B cell (primary cell): ENCODE measurements at regions not wholly inside any gene's neighbourhood (a gene's known extent, or its start where the extent isn't known, plus 50 kb on each side); places are given as distances from the start of the nearest gene placed in this dataset.
A peak's percentile ranks its signal among the peaks of the same experiment; 100 is the strongest.
"Not testable (repeated sequence)": the region's sequence is repeated elsewhere in the genome, so short reads cannot be mapped to it uniquely, and the experiment has no call there.

Source experiments
- ATAC-seq: fragments of 200-7000 bp; cut with Tn5 transposase; one replicate; pipeline ENCODE4 v1.10.0; 2021; ENCODE audit warnings: low read depth, mild to moderate bottlenecking, moderate number of reproducible peaks, moderate library complexity
- CTCF ChIA-PET: fragments of 350-600 bp; sonication (Branson Sonifier 250); formaldehyde crosslinking; loops from one replicate; lab custom pipeline; 2021; ENCODE audit warnings: antibody characterized with exemption, inconsistent platforms; lab: Charles Lee
- POLR2A ChIA-PET: fragments of 350-600 bp; sonication (Branson Sonifier 250); formaldehyde crosslinking; loops from one replicate; lab custom pipeline; 2021; ENCODE audit warnings: antibody characterized with exemption; lab: Charles Lee
- DNase-seq: peaks from one replicate; pipeline ENCODE4 v3.0.0; 2013
- H2AFZ ChIP-seq: 2 replicates; pipeline ENCODE4 v1.6.1; 2012; ENCODE audit warnings: mild to moderate bottlenecking, low read depth, low read length; ENCODE audit not compliant: insufficient read depth, poor library complexity, severe bottlenecking
- H3K27ac ChIP-seq, 2 donors: 1 replicate in 1 of 2; 2 replicates in 1 of 2; pipeline ENCODE4 v1.5.1; 2012 to 2013; ENCODE audit warnings: low read length in 2 of 2, mild to moderate bottlenecking in 2 of 2, moderate library complexity in 1 of 2
- H3K27me3 ChIP-seq, 4 experiments: fragments of 200-600 bp in 1 of 4; sonication (generic) in 1 of 4; replicated peaks in 1 of 4; 1 replicate in 2 of 4; 2 replicates in 2 of 4; pipeline versions ENCODE4 v1.6.1 to v1.7.0; 2013 to 2016; ENCODE audit warnings: low read length in 3 of 4, mild to moderate bottlenecking in 2 of 4, mixed read lengths in 1 of 4, moderate library complexity in 1 of 4; ENCODE audit not compliant: insufficient read depth in 4 of 4, control insufficient read depth in 3 of 4; ENCODE audit errors: control extremely low read depth in 1 of 4
- H3K36me3 ChIP-seq, 2 experiments: replicated peaks in 1 of 2; 1 replicate in 1 of 2; 2 replicates in 1 of 2; pipeline versions ENCODE4 v1.6.1 to v1.7.1; 2013; ENCODE audit warnings: low read length in 1 of 2; ENCODE audit not compliant: insufficient read depth in 2 of 2, control insufficient read depth in 1 of 2; ENCODE audit errors: control extremely low read depth in 1 of 2, extremely low read depth in 1 of 2
- H3K4me1 ChIP-seq, 2 donors: fragments of 200-600 bp in 1 of 2; sonication (generic) in 1 of 2; 1 replicate in 1 of 2; 2 replicates in 1 of 2; pipeline versions ENCODE4 v1.5.1 to v1.6.1; 2013 to 2017; ENCODE audit warnings: low read length in 2 of 2; ENCODE audit not compliant: control insufficient read depth in 2 of 2, insufficient read depth in 2 of 2
- H3K4me2 ChIP-seq: replicated peaks from 2 replicates; pipeline ENCODE3; 2012; ENCODE audit warnings: mild to moderate bottlenecking, low read depth, low read length; ENCODE audit not compliant: poor library complexity, severe bottlenecking
- H3K4me3 ChIP-seq, 5 experiments: fragments of 200-600 bp in 1 of 5; sonication (generic) in 1 of 5; 1 replicate in 3 of 5; 2 replicates in 2 of 5; pipeline versions ENCODE4 v1.5.1 to v1.7.0; 2011 to 2016; ENCODE audit warnings: low read length in 4 of 5, mild to moderate bottlenecking in 4 of 5, low read depth in 2 of 5, control low read depth in 1 of 5, moderate library complexity in 1 of 5; ENCODE audit not compliant: insufficient read depth in 1 of 5; ENCODE audit errors: control extremely low read depth in 1 of 5, extremely low read depth in 1 of 5
- H3K79me2 ChIP-seq: fragments of 200-600 bp; sonication (generic); one replicate; pipeline ENCODE4 v1.6.0; 2016; ENCODE audit warnings: low read length; ENCODE audit not compliant: control insufficient read depth, insufficient read depth
- H3K9ac ChIP-seq: fragments of 200-600 bp; sonication (generic); 2 replicates; pipeline ENCODE4 v1.6.1; 2017; ENCODE audit warnings: mild to moderate bottlenecking, low read length, moderate library complexity
- H3K9me3 ChIP-seq, 3 donors: one replicate each; pipeline versions ENCODE4 v1.6.1 to v1.7.1; 2013; ENCODE audit warnings: low read length in 2 of 3; ENCODE audit not compliant: control insufficient read depth in 2 of 3, insufficient read depth in 1 of 3; ENCODE audit errors: control extremely low read depth in 1 of 3
- H4K20me1 ChIP-seq: 2 replicates; pipeline ENCODE4 v1.6.0; 2012; ENCODE audit warnings: mild to moderate bottlenecking, low read length; ENCODE audit not compliant: insufficient read depth, control insufficient read depth, poor library complexity, severe bottlenecking
- H3K27ac Mint-ChIP-seq: one replicate; pipeline ENCODE4 v1.8.0; 2021; ENCODE audit warnings: mixed read lengths
- H3K27me3 Mint-ChIP-seq: one replicate; pipeline ENCODE4 v1.8.0; 2021; ENCODE audit warnings: mixed read lengths
- H3K4me1 Mint-ChIP-seq: one replicate; pipeline ENCODE4 v1.8.0; 2021; ENCODE audit warnings: mixed read lengths
- H3K4me3 Mint-ChIP-seq: one replicate; pipeline ENCODE4 v1.8.0; 2021; ENCODE audit warnings: mixed read lengths
- H3K9me3 Mint-ChIP-seq: one replicate; pipeline ENCODE4 v1.8.0; 2022; ENCODE audit warnings: mixed read lengths; ENCODE audit not compliant: insufficient read depth
- EZH2 ChIP-seq: IDR thresholded peaks from 2 replicates; pipeline ENCODE4 v1.6.1; 2012; ENCODE audit warnings: borderline replicate concordance, low read depth, mild to moderate bottlenecking, moderate library complexity, low read length; ENCODE audit not compliant: insufficient read depth, poor library complexity, severe bottlenecking
- WGBS: methylation state at CpG from one replicate; pipeline ENCODE4 v1.1.5; 2013; ENCODE audit warnings: missing lambda C conversion rate; ENCODE audit not compliant: insufficient coverage; 5-methylcytosine and 5-hydroxymethylcytosine counted together
- intact Hi-C: fragments of 100-400 bp; cut with micrococcal nuclease; formaldehyde crosslinking; loops from one replicate; pipeline ENCODE4 v1.10.0; 2022
- TF ChIP-seq, protein P1 (sequence below): fragments of 200-600 bp; IDR thresholded peaks from one replicate; pipeline ENCODE4 v1.8.0; 2022; ENCODE audit warnings: antibody characterized with exemption, mild to moderate bottlenecking

GRCh38 chr9:71604197-71605063 is 163.9 kb downstream of the CEMIP2 start:
- Histone ChIP-seq H2AFZ (no peak overlapping the region), H3K36me3 (no peaks in the 10 kb centered on the region), H3K4me2 (no peak overlapping the region), H3K27ac (no peak overlapping the region), H3K9ac (no peak overlapping the region), H3K27me3 (no peaks in the 10 kb centered on the region), H4K20me1 (no peaks in the 10 kb centered on the region), H3K4me3 (no peak overlapping the region), H3K4me1 (no peaks in the 10 kb centered on the region), H3K79me2 (no peaks in the 10 kb centered on the region), H3K9me3 (no peaks in the 10 kb centered on the region)
- CTCF ChIA-PET, result interaction anchor here (0.6 to 5.0 kb wide), 36 partner anchors 10 to 668 kb away, joined by 3 to 61 read pairs (median 4); partner anchors contain the start of gene CEMIP2
- ATAC-seq (peak; percentile 68), DNase-seq (peak; percentile 75)
- Mint-ChIP-seq H3K4me1 (no peaks in the 10 kb centered on the region), H3K27ac (no peak overlapping the region), H3K9me3 (no peaks in the 10 kb centered on the region), H3K4me3 (no peak overlapping the region), H3K27me3 (no peaks in the 10 kb centered on the region)
- TF ChIP-seq, protein P1, sequence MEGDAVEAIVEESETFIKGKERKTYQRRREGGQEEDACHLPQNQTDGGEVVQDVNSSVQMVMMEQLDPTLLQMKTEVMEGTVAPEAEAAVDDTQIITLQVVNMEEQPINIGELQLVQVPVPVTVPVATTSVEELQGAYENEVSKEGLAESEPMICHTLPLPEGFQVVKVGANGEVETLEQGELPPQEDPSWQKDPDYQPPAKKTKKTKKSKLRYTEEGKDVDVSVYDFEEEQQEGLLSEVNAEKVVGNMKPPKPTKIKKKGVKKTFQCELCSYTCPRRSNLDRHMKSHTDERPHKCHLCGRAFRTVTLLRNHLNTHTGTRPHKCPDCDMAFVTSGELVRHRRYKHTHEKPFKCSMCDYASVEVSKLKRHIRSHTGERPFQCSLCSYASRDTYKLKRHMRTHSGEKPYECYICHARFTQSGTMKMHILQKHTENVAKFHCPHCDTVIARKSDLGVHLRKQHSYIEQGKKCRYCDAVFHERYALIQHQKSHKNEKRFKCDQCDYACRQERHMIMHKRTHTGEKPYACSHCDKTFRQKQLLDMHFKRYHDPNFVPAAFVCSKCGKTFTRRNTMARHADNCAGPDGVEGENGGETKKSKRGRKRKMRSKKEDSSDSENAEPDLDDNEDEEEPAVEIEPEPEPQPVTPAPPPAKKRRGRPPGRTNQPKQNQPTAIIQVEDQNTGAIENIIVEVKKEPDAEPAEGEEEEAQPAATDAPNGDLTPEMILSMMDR, result peak; percentile 95
- no peak for TF ChIP-seq EZH2
- intact Hi-C loops, result loop anchor here (1.0 to 10.0 kb wide), 5 partner anchors 112 to 668 kb away; partner anchors contain the start of gene CEMIP2
- 100% methylated on average over 1 of the region's 5 CpGs for WGBS
- POLR2A ChIA-PET, result no interaction called here

- no peak overlapping the region for H3K4me3 Mint-ChIP-seq
- Histone ChIP-seq H3K9me3 (no peaks in the 10 kb centered on the region), H4K20me1 (no peaks in the 10 kb centered on the region), H3K27ac (no peak overlapping the region), H3K9ac (no peak overlapping the region), H3K4me1 (no peaks in the 10 kb centered on the region), H3K4me2 (no peak overlapping the region), H3K27me3 (no peaks in the 10 kb centered on the region), H2AFZ (no peak overlapping the region), H3K36me3 (no peaks in the 10 kb centered on the region), H3K4me3 (no peak overlapping the region), H3K79me2 (no peaks in the 10 kb centered on the region)
- H3K9me3 Mint-ChIP-seq, result no peaks in the 10 kb centered on the region
- intact Hi-C loops, result loop anchor here (10.0 kb wide), 1 partner anchor 318 kb away; no protein-coding TSS in a partner anchor
- CTCF ChIA-PET, result interaction anchor here (0.9 to 5.0 kb wide), 6 partner anchors 12 to 423 kb away, joined by 3 to 61 read pairs (median 8); no protein-coding TSS in a partner anchor
- POLR2A ChIA-PET, result no interaction called here
- DNase-seq, result no peak
- H3K27ac Mint-ChIP-seq, result no peak overlapping the region
- ATAC-seq, result no peak
- no peak for TF ChIP-seq EZH2
- TF ChIP-seq, protein P1, result no peak
- H3K4me1 Mint-ChIP-seq, result no peaks in the 10 kb centered on the region
- no peaks in the 10 kb centered on the region for H3K27me3 Mint-ChIP-seq
These were observed 165.7 kb downstream of the CEMIP2 start for GRCh38 chr9:71602652-71603051.

DNA sequence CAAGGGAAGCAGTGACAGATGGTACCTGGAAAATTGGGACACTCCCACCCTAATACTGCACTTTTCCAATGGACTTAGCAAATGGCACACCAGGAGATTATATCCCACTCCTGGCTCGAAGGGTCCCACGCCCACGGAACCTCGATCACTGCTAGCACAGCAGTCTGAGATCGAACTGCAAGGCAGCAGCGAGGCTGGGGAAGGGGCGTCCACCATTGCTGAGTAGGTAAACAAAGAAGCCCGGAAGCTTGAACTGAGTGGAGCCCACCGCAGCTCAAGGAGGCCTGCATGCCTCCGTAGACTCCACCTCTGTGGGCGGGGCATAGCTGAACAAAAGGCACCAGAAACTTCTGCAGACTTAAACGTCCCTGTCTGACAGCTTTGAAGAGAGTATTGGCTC is 172.6 kb downstream of the CEMIP2 start:
- H3K9me3 Mint-ChIP-seq, H3K36me3 ChIP-seq, CTCF ChIA-PET, H2AFZ ChIP-seq, H3K79me2 ChIP-seq, POLR2A ChIA-PET, H3K27ac ChIP-seq, H3K4me1 ChIP-seq, intact Hi-C loops, H3K27me3 ChIP-seq, DNase-seq, H3K4me1 Mint-ChIP-seq, H3K4me3 Mint-ChIP-seq, H3K27ac Mint-ChIP-seq, H3K9me3 ChIP-seq, H3K9ac ChIP-seq, ATAC-seq, H3K4me2 ChIP-seq, H3K4me3 ChIP-seq, H4K20me1 ChIP-seq: not testable (repeated sequence)
- whole genome bisulfite sequencing, result 87% methylated on average over 12 of the region's 12 CpGs
- peaks cover 28% of the 10 kb centered on the region for H3K27me3 Mint-ChIP-seq
